Neural cell (in vitro differentiated cells): ENCODE measurements at regions not wholly inside any gene's neighbourhood (a gene's known extent, or its start where the extent isn't known, plus 50 kb on each side); places are given as distances from the start of the nearest gene placed in this dataset.

ENCODE experiments used
- H2AFZ ChIP-seq: fragments of 200-600, 300-800 bp; sonication (generic), shearing (Covaris generic); 2 replicates; pipeline ENCODE4 v1.6.0; 2014; ENCODE audit warnings: low read depth, mild to moderate bottlenecking, antibody characterized with exemption, low read length, moderate library complexity
- H3F3A ChIP-seq: fragments of 200-600 bp; shearing (Covaris generic); 2 replicates; pipeline ENCODE4 v1.6.1; 2016; ENCODE audit warnings: mild to moderate bottlenecking, moderate library complexity, mixed read lengths, antibody characterized with exemption, low read length; ENCODE audit not compliant: insufficient read depth, poor library complexity, severe bottlenecking
- H3K27ac ChIP-seq: fragments of 200-600, 300-800 bp; sonication (generic), shearing (Covaris generic); 2 replicates; pipeline ENCODE4 v1.5.1; 2014; ENCODE audit warnings: mild to moderate bottlenecking, low read length, moderate library complexity
- H3K27me3 ChIP-seq: fragments of 300-800, 200-600 bp; sonication (generic), shearing (Covaris generic); 2 replicates; pipeline ENCODE4 v1.6.0; 2014; ENCODE audit warnings: mild to moderate bottlenecking, low read depth, low read length, moderate library complexity; ENCODE audit not compliant: insufficient read depth
- H3K36me3 ChIP-seq: fragments of 300-800, 200-600 bp; sonication (generic), shearing (Covaris generic); 2 replicates; pipeline ENCODE4 v1.5.1; 2014; ENCODE audit warnings: mild to moderate bottlenecking, antibody characterized with exemption, low read length, moderate library complexity; ENCODE audit not compliant: insufficient read depth
- H3K4me2 ChIP-seq: fragments of 300-800, 200-600 bp; sonication (generic), shearing (Covaris generic); 2 replicates; pipeline ENCODE4 v1.6.0; 2014; ENCODE audit warnings: mild to moderate bottlenecking, low read length
- H3K4me3 ChIP-seq: fragments of 300-800, 200-600 bp; sonication (generic), shearing (Covaris generic); 2 replicates; pipeline ENCODE4 v1.5.1; 2014; ENCODE audit warnings: mild to moderate bottlenecking, low read length, moderate library complexity
- H3K79me2 ChIP-seq: fragments of 200-600 bp; shearing (Covaris generic); replicated peaks from 2 replicates; pipeline ENCODE4 v1.6.0; 2014; ENCODE audit warnings: mild to moderate bottlenecking, low read length, moderate library complexity; ENCODE audit not compliant: insufficient read depth
- H3K9ac ChIP-seq: fragments of 300-800, 200-600 bp; sonication (generic), shearing (Covaris generic); 2 replicates; pipeline ENCODE4 v1.6.1; 2016; ENCODE audit warnings: mild to moderate bottlenecking, low read length, mixed read lengths
- H3K9me2 ChIP-seq: fragments of 200-600 bp; shearing (Covaris generic); 2 replicates; pipeline ENCODE4 v1.6.1; 2016; ENCODE audit warnings: mild to moderate bottlenecking, low read length, mixed read lengths; ENCODE audit not compliant: insufficient read depth
- H3K9me3 ChIP-seq: fragments of 200-600, 300-800 bp; sonication (generic), shearing (Covaris generic); 2 replicates; pipeline ENCODE4 v1.6.1; 2016; ENCODE audit warnings: mild to moderate bottlenecking, mixed run types, low read length, moderate library complexity, mixed read lengths
- H4K20me1 ChIP-seq: fragments of 200-600 bp; shearing (Covaris generic); 2 replicates; pipeline ENCODE4 v1.6.1; 2016; ENCODE audit warnings: mild to moderate bottlenecking, mixed run types; ENCODE audit not compliant: insufficient read depth
- CTCF ChIP-seq: fragments of 450-650 bp; IDR thresholded peaks from 2 replicates; pipeline ENCODE4 v1.5.1; 2014; ENCODE audit warnings: antibody characterized with exemption, mild to moderate bottlenecking, moderate library complexity; ENCODE audit not compliant: poor library complexity, severe bottlenecking
- EP300 ChIP-seq: fragments of 450-650 bp; conservative IDR thresholded peaks from 2 replicates; pipeline ENCODE4 v1.6.1; 2014; ENCODE audit warnings: antibody characterized with exemption, mild to moderate bottlenecking, moderate library complexity; ENCODE audit not compliant: poor library complexity, severe bottlenecking
- EZH2 ChIP-seq: fragments of 200-600, 300-800 bp; shearing (Covaris generic), sonication (generic); IDR thresholded peaks from 2 replicates; pipeline ENCODE4 v1.6.1; 2014; ENCODE audit warnings: antibody characterized with exemption, low read length, borderline replicate concordance, mild to moderate bottlenecking; ENCODE audit not compliant: insufficient read depth, poor library complexity, severe bottlenecking
- MXI1 ChIP-seq: fragments of 450-650 bp; conservative IDR thresholded peaks from 2 replicates; pipeline ENCODE4 v1.6.1; 2014; ENCODE audit warnings: antibody characterized with exemption, mild to moderate bottlenecking; ENCODE audit not compliant: poor library complexity, severe bottlenecking
- POLR2AphosphoS5 ChIP-seq: IDR thresholded peaks from 2 replicates; pipeline ENCODE4 v1.6.1; 2012
- RAD21 ChIP-seq: fragments of 450-650 bp; conservative IDR thresholded peaks from 2 replicates; pipeline ENCODE4 v1.6.1; 2014; ENCODE audit warnings: antibody characterized with exemption, mild to moderate bottlenecking, moderate library complexity
- REST ChIP-seq: IDR thresholded peaks from 2 replicates; pipeline ENCODE4 v1.6.1; 2012; ENCODE audit warnings: borderline replicate concordance
- SMC3 ChIP-seq: fragments of 450-650 bp; conservative IDR thresholded peaks from 2 replicates; pipeline ENCODE4 v1.6.1; 2014; ENCODE audit warnings: antibody characterized with exemption, mild to moderate bottlenecking, moderate library complexity; ENCODE audit not compliant: poor library complexity
- TAF1 ChIP-seq: IDR thresholded peaks from 2 replicates; pipeline ENCODE4 v1.6.1; 2012; ENCODE audit warnings: low read depth

- peak overlapping the region; percentile 42 for H2AFZ ChIP-seq
- no peaks in the 10 kb centered on the region for H3K9me2 ChIP-seq
- H3K9me3 ChIP-seq, result no peaks in the 10 kb centered on the region
- H3K79me2 ChIP-seq, result no peaks in the 10 kb centered on the region
- no peak overlapping the region for H3K4me3 ChIP-seq
- H3K27ac ChIP-seq, result no peak overlapping the region
- no peak overlapping the region for H3K9ac ChIP-seq
- TF ChIP-seq EP300 (no peak), REST (no peak), CTCF (no peak)
- no peaks in the 10 kb centered on the region for H4K20me1 ChIP-seq
- H3K36me3 ChIP-seq, result no peaks in the 10 kb centered on the region
- no peaks in the 10 kb centered on the region for H3K27me3 ChIP-seq
- no peaks in the 10 kb centered on the region for H3F3A ChIP-seq
- no peak overlapping the region for H3K4me2 ChIP-seq
These were observed 564.0 kb upstream of the KLF4 start for GRCh38 chr9:108053555-108054061.

GRCh38 chr9:108052431-108053080 lies 563.0 kb upstream of the KLF4 start:
- TF ChIP-seq SMC3, result no peak
- TF ChIP-seq REST, result no peak
- TF ChIP-seq MXI1, result no peak
- TF ChIP-seq TAF1, result no peak
- no peak for TF ChIP-seq EP300
- no peak for TF ChIP-seq RAD21
- no peak for TF ChIP-seq CTCF
- no peak for TF ChIP-seq EZH2
- TF ChIP-seq POLR2AphosphoS5, result no peak
- no peaks in the 10 kb centered on the region for H3K27me3 ChIP-seq
- H3K36me3 ChIP-seq, result no peaks in the 10 kb centered on the region
- no peak overlapping the region for H2AFZ ChIP-seq
- no peaks in the 10 kb centered on the region for H4K20me1 ChIP-seq
- H3K9me3 ChIP-seq, result no peaks in the 10 kb centered on the region
- no peak overlapping the region for H3K4me2 ChIP-seq
- no peaks in the 10 kb centered on the region for H3F3A ChIP-seq
- H3K9me2 ChIP-seq, result no peaks in the 10 kb centered on the region
- no peak overlapping the region for H3K27ac ChIP-seq
- H3K9ac ChIP-seq, result no peak overlapping the region
- H3K4me3 ChIP-seq, result no peak overlapping the region
- no peaks in the 10 kb centered on the region for H3K79me2 ChIP-seq
